Kidney capillary endothelial cell (primary cell): ENCODE measurements at regions not wholly inside any gene's neighbourhood (a gene's known extent, or its start where the extent isn't known, plus 50 kb on each side); places are given as distances from the start of the nearest gene placed in this dataset.
"Not testable (repeated sequence)": the region's sequence is repeated elsewhere in the genome, so short reads cannot be mapped to it uniquely, and the experiment has no call there.

Source experiments
- DNase-seq: peaks from one replicate; pipeline ENCODE4 v3.0.0-alpha.2; 2018; ENCODE audit warnings: low spot score

- DNase-seq, result not testable (repeated sequence)
These were observed 144.7 kb downstream of the LAT start for GRCh38 chr16:29129458-29130038.

GRCh38 chr16:29128732-29129457, 144.0 kb downstream of the LAT start:
- DNase-seq, result not testable (repeated sequence)

GRCh38 chr16:29127806-29128420, 143.1 kb downstream of the LAT start:
- DNase-seq, result not testable (repeated sequence)

DNA sequence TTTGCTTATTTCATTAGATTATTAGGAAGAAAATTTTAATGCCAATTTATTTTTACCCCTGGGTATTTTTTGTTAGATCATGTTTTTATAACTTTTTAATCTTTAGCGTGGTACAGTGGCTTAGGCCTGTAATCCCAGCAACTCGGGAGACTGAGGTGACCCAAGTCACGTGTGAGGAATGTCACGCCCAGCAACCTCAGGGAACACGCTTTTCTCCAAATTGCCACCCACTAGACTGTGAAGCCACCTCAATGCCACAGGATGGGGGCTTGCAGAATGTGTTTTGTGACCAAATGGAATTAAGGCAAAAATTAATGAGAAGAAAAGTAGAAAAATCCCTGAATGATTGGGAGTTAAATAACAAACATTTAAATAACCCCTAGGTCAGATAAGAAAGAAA, 141.8 kb downstream of the LAT start:
- DNase-seq, result no peak

DNA sequence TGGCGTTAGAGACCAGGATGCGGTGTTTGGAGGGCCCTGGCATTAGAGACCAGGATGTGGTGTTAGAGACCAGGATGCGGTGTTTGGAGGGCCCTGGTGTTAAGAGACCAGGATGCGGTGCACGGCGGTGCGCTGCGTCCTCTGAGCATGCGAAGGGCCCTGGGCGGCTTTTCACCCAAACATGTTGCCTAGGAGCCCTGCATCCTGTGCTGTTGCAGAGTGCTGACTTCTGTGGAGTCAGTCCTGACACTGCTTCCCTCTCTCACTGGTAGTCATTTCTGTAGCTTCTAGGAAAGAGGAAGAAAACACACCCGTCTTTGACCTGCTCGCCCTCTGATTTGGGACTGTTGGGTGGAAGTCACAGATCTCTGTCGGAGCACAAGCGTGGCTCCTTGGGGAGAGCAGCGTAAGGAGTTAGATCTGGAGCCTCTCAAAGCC, 141.2 kb downstream of the LAT start:
- no peak for DNase-seq

GRCh38 chr16:29124828-29125227, 140.0 kb downstream of the LAT start:
- DNase-seq, result no peak

DNA sequence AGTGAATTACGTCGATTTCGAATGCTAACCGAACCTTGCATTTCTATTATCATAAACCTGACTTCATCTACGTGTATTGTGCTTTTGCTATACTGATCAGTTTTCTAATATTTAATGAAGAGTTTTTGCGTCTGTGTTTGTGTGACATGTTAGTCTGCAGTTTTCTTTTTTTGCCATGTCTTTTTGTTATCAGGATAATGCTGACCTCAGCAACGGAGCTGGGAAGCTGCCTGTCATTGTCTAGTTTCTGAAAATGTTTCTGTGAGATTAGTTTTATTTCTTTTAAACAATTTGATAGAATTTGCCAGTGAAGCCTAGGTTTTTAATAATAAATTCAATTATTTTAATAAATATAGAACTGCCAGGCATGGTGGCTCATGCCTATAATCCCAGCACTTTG, 139.3 kb downstream of the LAT start:
- not testable (repeated sequence) for DNase-seq

DNA sequence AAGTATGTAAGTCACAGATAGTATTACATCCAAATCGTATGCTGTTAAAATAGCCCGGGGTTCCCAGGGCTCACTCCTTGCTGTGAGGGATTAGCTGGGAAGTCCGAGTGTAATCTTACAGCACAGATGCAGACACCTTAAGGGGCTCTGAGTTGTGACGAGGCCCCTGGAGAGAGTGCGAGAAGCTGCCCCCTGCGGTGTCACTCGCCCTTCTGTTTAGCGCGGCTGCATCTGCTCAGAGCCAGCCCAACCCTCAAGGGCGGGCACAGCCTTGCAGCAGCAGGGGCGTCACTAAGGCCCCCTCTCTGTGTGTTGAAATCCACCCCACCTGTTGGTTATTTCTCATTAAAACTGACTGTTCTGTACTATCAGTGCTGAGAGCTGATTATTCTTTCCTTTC, 135.8 kb downstream of the LAT start:
- not testable (repeated sequence) for DNase-seq

DNA sequence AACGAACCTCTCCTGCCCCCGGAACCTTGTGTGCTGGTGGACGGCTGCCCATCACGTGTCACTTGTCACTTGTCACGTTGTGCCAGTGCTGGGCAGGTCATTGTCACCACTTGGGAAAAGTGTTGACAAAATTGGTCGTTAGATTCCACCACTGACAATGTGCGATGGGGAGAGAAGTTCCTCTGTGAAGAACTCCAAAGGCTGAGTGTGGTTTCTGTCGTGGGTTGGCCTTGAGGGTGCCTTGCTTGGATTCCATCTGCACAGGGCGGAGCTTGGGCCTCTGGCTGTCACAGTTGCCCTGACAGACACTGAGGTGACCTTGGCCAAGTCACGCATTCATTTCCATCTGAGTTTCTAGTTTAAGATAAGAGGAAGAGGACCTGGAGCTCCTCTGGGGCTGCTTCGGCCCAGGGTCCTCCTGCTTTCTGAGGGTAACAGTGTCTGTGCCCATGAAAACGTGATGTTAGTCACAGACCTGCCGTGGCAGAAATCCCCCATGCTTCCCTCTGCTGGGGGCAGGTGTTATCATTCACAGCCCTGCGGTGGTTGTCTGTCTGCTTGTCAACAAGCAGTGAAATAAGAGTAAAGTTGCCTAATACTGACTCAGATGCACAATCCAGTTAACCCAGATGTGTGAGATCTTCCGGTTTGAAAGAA, 133.6 kb downstream of the LAT start:
- not testable (repeated sequence) for DNase-seq

- no peak for DNase-seq
These were observed 132.8 kb downstream of the LAT start for GRCh38 chr16:29117631-29118030.

DNA sequence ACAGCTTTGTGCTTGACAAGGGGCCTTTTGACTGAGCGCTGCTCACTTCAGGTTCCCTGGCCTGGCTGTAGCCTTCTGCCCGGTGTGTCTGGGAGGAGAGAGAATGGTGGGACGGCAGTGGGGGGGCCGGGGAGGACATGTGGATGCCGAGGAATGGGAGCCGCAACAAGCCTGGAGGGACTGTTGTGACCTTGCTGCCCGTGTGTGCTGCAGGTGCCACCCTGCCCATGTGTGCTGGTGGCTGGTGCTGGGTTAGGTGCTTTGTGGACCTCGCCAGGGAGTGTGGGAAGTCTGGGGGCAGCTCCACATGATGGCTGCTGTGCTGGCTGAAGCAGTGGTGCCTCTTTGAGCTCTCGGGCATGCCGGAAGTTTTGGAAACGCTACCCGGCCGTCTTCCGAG, 132.1 kb downstream of the LAT start:
- DNase-seq, result no peak

DNA sequence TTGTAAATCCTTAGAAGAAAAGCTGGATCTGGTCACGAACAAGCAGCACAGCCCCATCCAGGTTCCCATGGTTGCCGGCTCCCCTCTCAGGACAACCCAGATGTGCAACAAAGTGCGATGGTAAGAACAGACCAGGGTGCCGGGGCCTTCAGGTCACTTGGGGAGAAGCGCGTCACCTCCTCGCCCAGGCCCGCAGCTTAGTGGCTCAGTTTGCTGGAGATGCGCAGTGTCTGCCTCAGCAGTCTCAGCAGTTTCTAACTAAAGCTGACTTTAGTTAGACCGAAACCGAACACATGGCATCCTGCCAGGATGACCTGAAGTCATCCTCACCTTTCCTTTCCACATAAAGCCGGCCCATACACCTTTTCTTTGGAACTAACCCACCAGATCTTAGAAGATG, 131.4 kb downstream of the LAT start:
- DNase-seq, result not testable (repeated sequence)

- DNase-seq, result peak; percentile 26
These were observed 130.9 kb downstream of the LAT start for GRCh38 chr16:29115802-29116141.

DNA sequence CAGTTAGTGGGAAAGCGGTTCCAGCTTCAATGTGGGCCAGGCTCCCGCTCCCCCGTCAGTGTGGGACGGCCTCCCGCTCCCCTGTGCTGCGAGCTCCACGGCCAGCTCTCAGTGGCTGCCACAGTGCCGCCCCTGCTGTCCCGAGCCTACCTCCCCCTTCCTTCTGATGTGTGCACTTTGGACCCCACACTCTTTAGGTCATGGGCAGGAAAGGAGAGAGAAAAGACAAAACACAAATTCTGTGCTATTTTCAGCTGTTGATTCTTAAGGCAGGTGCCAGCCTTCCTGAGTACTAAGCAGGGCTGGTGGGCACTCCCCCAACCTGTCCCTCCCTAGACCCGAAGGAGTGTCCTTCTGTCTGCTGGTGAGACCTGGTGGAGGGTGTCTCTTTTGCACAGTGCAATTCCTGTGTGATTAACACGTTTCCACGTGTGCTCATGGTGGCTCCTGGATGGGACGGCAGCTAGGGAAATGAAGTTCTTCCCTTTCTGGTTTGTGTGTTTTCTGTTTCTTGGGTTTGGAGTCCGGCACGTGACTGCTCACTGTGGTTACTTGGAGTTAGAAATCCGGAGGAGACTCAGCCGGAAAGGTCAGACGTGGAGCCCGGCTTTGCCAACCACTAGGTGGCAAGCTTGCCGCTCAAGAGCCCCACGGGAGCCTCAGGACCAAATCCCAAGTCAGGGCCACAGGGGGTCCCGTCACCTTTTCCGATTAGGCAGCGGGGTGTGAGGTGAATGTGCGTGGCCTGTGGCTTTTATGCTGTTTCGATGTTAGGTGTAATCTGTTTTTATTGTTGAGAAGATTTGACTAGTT, 130.3 kb downstream of the LAT start:
- DNase-seq, result peak; percentile 22

GRCh38 chr16:29114574-29114973, 129.7 kb downstream of the LAT start:
- no peak for DNase-seq

DNA sequence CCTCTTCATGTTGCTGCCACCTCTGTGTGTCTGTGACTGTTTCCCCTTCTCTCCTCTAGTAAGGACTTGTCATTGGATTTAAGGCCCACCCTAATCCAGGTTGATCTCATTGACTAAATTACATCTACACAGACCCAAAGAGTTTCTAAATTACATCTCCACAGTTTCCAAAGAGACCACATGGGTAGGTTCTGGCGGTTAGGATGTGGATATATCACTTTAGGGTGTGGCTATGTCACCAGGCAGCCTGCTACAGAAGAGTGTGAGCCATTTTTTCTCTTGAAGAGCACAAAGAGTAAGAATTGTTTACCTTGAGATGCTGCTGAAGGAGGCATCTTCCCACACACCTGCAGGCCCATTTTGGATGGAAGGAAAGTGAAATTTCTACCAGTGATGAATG, 128.6 kb downstream of the LAT start:
- DNase-seq, result not testable (repeated sequence)

DNA sequence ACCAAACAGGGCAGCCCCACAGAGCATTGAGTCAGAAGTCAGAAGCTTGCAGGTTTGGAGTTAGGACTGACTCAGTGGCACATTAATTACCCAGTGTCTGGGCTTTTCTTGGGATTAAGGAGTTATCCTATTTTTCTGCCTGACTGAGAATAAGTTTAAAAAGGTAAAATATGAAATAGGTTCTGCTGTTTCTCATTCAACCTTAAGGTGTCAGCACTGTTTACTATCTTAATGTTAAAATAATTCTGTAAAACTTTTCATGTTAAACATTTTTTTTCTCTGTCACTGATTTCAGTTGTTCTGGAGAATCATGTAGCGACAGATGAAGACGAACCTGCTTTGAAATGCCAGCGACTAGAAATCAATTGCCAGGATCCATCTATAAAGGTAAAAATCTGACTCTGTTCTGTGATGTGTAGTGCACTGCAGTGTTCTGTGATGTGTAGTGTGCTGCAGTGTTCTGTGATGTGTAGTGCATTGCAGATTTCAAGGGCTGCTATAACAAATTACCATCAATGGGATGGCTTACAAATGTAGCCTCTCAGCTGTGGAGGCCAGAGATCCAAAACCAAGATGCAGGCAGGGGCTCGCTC, 128.0 kb downstream of the LAT start:
- DNase-seq, result no peak

- DNase-seq, result not testable (repeated sequence)
These were observed 127.2 kb downstream of the LAT start for GRCh38 chr16:29111901-29112680.

- DNase-seq, result no peak
These were observed 126.6 kb downstream of the LAT start for GRCh38 chr16:29111421-29111820.

- not testable (repeated sequence) for DNase-seq
These were observed 123.8 kb downstream of the LAT start for GRCh38 chr16:29108625-29109169.

- DNase-seq, result no peak
These were observed 122.4 kb downstream of the LAT start for GRCh38 chr16:29107299-29107698.
